Stimulated activated CD4-positive, alpha-beta T cell treated with anti-CD3 and anti-CD28 coated beads, Interleukin-1b, Interleukin-23, amount 100 ng/mL, for 48 hours (primary cell): ENCODE measurements at regions not wholly inside any gene's neighbourhood (a gene's known extent, or its start where the extent isn't known, plus 50 kb on each side); places are given as distances from the start of the nearest gene placed in this dataset.
A peak's percentile ranks its signal among the peaks of the same experiment; 100 is the strongest.

Experiments used
- DNase-seq: peaks from one replicate; pipeline ENCODE4 v3.0.0-alpha.2; 2020

DNA sequence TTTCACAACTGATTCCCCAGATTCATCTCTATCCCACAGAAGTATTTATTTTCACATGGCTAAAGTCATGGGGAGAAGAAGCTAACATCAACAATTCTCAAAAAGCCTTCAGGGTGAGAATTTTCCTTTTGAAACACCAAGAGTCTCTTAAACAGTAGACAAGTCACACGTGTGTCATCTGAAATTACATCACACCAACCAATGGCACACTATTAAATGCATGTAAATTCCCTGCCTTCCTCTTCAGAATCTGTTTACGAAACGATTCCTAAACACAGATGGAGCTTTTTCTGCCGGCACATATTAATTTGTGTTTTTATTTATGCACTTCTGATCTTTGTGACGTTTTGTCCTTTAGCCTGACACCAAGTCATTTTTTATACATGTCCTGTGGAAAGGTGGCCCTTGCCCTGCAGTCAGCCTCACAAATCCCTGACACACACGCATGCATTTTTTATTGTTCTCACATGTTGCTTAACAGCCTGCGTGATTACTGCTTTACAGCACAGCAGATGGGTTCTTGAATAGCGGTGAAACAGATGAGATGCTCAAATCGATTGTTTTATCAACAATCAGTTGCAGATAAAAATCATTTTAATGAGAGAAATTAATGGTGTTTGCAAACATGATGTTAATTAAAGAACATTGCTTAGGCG, 735.9 kb upstream of the TENM3 start:
- no peak for DNase-seq

DNA sequence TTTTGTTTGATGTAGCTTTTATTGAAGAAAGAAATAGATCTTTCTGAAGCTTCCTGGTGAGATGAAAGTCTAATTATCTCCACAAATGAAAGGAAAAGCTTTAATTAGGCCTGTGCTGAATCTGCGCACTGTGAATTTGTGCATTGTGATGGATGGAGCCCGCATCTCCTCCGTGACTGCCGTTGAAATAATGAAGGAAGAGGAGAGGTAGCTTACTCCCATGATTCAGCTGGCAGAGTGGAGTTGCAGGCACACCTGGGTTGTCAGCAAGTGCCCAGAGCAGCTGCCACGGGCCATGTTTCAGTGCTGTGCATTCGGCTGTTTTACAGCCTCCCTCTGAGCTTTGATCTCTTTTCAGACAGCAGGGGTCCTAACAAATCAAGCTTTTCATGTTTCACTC, 735.3 kb upstream of the TENM3 start:
- no peak for DNase-seq

- no peak for DNase-seq
Observed at GRCh38 chr4:181508601-181509000, 734.6 kb upstream of the TENM3 start.

DNA sequence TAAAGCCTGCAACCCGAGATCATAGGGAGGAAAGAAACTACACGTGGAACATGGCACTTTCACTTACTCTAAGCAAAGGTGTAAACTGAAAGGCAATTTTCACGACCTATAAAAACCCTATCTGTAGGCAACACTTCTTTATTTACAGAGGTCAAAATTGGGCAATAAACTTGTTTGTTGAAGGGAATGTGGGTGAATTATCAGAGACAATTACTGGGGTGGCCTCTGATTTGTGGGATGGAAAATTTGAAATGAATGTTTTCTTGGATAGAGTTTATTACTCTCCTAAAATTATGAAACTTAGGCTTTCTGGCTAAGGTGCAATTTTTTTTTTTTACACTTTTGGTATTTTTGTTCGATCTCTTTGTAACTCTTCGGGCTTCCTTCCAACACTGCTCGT, 734.1 kb upstream of the TENM3 start:
- no peak for DNase-seq

DNA sequence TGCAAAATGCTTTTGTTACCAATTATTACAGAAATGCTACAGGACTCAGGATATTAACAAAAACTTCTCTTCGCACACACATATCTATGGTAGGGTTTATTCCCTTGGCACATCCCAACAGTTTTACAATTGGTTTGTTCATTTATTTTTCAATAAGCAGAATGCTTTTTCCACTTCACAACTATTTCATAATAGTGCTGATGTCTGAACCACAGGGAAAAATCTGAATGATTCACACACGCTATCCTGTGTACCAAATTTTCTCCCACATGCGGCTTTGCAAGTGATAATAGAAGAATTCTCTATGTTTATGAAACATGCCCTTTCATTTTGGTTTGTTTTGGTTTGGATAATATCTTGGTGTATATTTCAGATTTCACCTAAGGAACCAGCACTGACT, 725.7 kb upstream of the TENM3 start:
- no peak for DNase-seq

GRCh38 chr4:181520790-181521189, 722.4 kb upstream of the TENM3 start:
- DNase-seq: no peak

- DNase-seq: no peak
Observed at GRCh38 chr4:181523973-181524372, 719.2 kb upstream of the TENM3 start.

GRCh38 chr4:181524499-181524898, 718.7 kb upstream of the TENM3 start:
- no peak for DNase-seq

DNA sequence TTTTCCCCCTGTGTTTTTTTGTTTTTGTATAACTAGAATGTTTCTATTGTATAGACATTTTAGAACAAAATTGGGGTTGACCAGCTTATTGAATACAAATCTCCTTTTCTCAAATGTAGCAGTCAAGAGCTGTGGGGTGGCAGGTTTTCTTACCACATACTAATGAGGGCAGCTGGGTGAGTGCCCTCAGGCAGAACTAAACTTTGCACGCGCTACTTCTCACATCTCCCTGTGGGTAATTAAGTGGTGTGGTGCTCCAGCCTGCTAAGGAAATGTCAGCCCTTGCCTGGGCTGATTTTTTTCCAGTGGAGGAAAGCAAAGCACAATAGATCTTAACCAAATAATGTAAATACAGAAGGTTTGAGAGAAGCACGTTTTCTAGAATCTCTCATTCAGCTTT, 717.6 kb upstream of the TENM3 start:
- DNase-seq: no peak

DNA sequence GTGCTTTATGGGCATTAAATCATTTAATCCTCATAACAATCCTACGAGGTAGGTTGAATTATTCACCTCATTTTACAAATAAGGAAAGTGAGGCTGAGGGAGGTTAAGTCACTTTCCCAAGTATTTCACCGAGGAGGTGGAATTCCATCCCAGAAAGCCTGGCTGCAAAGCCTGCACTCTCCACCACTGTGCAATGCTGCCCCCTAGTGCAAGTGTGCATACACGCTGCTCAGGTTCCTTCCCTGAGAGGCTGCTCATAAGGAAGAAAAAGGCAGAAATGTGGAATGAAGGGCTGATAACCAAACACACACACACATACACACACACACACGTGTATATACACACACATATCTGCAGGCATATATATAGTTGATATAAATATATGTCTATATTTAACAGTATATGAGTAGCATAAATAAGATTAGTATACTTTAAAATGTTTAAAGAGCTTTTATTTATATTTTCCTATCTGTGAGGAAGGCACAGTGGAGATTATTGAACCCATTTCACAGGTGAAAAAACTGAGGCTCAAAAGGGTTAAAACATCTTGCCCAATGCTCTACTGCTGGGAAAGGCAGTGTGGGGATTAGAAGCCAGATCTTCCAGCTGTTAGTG, 714.5 kb upstream of the TENM3 start:
- peak; percentile 18 for DNase-seq

- no peak for DNase-seq
Observed at GRCh38 chr4:181529537-181529936, 713.7 kb upstream of the TENM3 start.

- no peak for DNase-seq
Observed at GRCh38 chr4:181536196-181536746, 706.9 kb upstream of the TENM3 start.

- DNase-seq: no peak
Observed at GRCh38 chr4:181536811-181537434, 706.3 kb upstream of the TENM3 start.

DNA sequence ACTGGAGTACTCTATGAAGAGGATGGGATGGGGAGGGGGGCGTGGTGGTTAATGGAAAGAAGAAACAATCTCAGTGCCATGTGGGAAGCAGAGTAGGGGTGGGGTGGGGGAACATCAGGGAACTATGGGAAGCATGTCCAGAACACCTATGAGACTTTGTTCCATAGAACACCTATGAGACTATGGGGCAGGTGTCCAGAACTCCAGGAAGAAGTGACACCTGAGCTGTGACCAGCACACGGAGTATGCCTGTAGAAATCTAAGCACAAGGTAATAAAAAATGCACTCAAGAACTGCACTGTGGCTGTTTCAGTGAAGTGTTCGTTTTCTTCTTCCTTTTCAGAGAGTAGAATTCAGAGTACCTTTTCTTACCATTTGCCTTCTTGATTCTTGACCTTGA, 704.8 kb upstream of the TENM3 start:
- no peak for DNase-seq

DNA sequence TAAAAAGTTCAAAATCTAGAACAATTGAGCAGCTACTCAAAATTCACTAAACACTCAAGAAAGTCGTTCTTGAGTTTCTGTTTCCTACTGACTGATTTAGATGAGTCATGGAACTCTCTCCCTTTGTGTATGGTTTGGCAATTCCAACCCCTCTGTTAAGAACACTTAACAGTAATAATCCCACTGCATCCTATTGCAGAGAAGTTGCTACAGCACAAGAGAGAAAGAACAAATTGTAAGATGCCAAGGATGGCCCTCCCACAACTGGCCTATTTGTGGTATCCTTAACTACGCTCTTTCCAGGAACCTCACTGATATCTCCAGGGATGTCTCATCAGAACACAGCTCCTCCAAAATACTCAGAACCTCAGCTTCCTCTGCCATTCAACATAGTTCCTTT, 701.8 kb upstream of the TENM3 start:
- no peak for DNase-seq

GRCh38 chr4:181548873-181549575, 694.2 kb upstream of the TENM3 start:
- DNase-seq: no peak

GRCh38 chr4:181549576-181550188, 693.5 kb upstream of the TENM3 start:
- no peak for DNase-seq

DNA sequence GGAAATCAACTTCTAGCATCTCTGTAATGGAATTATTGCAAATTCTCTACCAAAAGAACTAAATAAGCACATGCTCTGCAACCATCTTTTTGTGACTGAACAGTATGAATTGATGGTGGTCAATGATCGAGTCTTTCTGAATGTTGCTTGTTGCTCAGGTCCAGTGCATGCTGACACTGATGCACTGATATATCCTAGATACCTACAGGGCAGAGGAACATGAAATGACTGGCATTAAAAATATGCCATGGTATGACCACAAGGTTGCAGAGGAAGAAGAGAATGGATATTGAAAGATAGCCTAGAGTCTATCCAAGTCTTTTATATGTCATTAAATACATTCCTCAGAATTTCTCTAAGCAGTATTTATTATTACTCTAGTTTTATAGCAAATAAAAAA, 692.8 kb upstream of the TENM3 start:
- DNase-seq: no peak

- DNase-seq: no peak
Observed at GRCh38 chr4:181559637-181560036, 683.6 kb upstream of the TENM3 start.

DNA sequence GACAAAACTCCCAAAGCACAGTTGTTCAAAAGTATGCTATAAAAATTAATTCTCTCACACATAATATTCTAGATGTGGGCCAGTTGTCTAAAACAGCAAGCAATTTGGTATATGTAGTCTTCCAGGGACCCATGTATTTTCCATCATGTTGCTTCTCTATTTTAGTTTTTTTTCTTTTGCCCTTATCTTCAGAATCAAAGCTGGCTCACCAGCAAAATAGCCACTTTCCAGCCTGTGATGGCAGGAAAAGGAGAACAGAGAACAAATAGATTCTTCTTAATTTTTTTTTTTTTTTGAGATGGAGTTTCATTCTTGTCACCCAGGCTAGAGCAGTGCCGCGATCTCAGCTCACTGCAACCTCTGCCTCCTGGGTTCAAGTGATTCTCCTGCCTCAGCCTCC, 680.8 kb upstream of the TENM3 start:
- no peak for DNase-seq

DNA sequence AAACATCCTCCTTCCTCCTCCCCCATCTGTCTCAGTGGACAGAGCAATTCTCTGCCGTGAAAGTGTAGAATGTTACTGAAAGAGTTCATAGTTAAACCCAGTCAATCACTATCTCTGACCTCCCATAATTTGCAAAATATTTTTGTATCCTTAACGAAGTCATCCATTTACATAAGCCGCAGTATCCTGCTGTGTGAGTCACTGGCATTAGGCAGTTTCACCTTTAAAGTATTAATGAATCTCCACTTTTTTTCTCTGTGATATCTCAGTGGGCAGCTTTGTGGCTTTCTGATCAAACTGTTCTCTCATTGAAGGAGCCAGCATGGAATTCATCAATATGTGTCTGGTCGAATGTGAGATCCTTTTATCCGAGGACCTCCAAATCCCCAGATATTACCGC, 678.6 kb upstream of the TENM3 start:
- DNase-seq: no peak

DNA sequence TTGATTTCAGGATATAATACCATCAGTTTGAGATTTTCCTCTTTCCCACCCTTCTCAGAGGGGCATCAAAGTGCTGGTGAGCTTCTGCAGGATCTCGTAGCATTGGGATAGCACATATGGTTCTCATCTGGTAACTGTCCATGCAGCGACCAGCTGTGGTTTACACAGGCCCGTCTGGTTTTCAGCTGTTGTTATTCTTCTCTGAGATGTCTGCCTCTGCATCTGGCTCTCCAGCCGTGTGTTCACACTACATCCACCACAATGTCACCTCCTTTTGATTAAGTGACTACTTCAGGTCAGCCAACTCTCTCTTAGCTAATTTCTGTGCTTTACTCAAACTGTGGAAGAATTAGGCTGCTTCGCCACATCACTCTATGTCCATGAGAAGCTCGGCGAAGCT, 676.7 kb upstream of the TENM3 start:
- DNase-seq: no peak

- DNase-seq: no peak
Observed at GRCh38 chr4:181569553-181569952, 673.6 kb upstream of the TENM3 start.
